ENCODE measurements at regions not wholly inside any gene's neighbourhood (a gene's known extent, or its start where the extent isn't known, plus 50 kb on each side); places are given as distances from the start of the nearest gene placed in this dataset.
A peak's percentile ranks its signal among the peaks of the same experiment; 100 is the strongest.
"Not testable (repeated sequence)": the region's sequence is repeated elsewhere in the genome, so short reads cannot be mapped to it uniquely, and the experiment has no call there.

GRCh38 chr7:28329661-28330363 is 82.5 kb upstream of the CREB5 start:
- DNase-seq (ENCODE audit: low read depth) = peak; percentile 53

GRCh38 chr7:28330384-28331070 is 81.8 kb upstream of the CREB5 start:
- DNase-seq (ENCODE audit: low read depth) = no peak

- DNase-seq (ENCODE audit: low read depth) = no peak
Measured at GRCh38 chr7:28332046-28332445, 80.3 kb upstream of the CREB5 start.

GRCh38 chr7:28333548-28333947 is 78.8 kb upstream of the CREB5 start:
- DNase-seq (ENCODE audit: low read depth) = not testable (repeated sequence)

- no peak for DNase-seq (ENCODE audit: low read depth)
Measured at GRCh38 chr7:28336806-28337205, 75.5 kb upstream of the CREB5 start.

- no peak for DNase-seq (ENCODE audit: low read depth)
Measured at GRCh38 chr7:28338041-28338440, 74.3 kb upstream of the CREB5 start.

GRCh38 chr7:28343462-28343861 is 68.9 kb upstream of the CREB5 start:
- no peak for DNase-seq (ENCODE audit: low read depth)

- no peak for DNase-seq (ENCODE audit: low read depth)
Measured at GRCh38 chr7:28346256-28346655, 66.1 kb upstream of the CREB5 start.

- no peak for DNase-seq (ENCODE audit: low read depth)
Measured at GRCh38 chr7:28346676-28347363, 65.5 kb upstream of the CREB5 start.

- peak; percentile 28 for DNase-seq (ENCODE audit: low read depth)
Measured at GRCh38 chr7:28347475-28348318, 64.6 kb upstream of the CREB5 start.

GRCh38 chr7:28348636-28349035 is 63.7 kb upstream of the CREB5 start:
- DNase-seq (ENCODE audit: low read depth) = no peak

- no peak for DNase-seq (ENCODE audit: low read depth)
Measured at GRCh38 chr7:28349637-28350036, 62.7 kb upstream of the CREB5 start.

GRCh38 chr7:28350662-28351061 is 61.7 kb upstream of the CREB5 start:
- DNase-seq (ENCODE audit: low read depth) = no peak

GRCh38 chr7:28351450-28351849 is 60.9 kb upstream of the CREB5 start:
- DNase-seq (ENCODE audit: low read depth) = no peak

- peak; percentile 100 for DNase-seq (ENCODE audit: low read depth)
Measured at GRCh38 chr7:28354601-28355402, 57.5 kb upstream of the CREB5 start.

GRCh38 chr7:28355635-28356319 is 56.5 kb upstream of the CREB5 start:
- peak; percentile 14 for DNase-seq (ENCODE audit: low read depth)

- DNase-seq (ENCODE audit: low read depth) = no peak
Measured at GRCh38 chr7:28356619-28357018, 55.7 kb upstream of the CREB5 start.

GRCh38 chr7:28358423-28358868 is 53.9 kb upstream of the CREB5 start:
- peak; percentile 100 for DNase-seq (ENCODE audit: low read depth)

GRCh38 chr7:28360739-28361138 is 51.6 kb upstream of the CREB5 start:
- peak; percentile 24 for DNase-seq (ENCODE audit: low read depth)

GRCh38 chr7:28361551-28361950 is 50.8 kb upstream of the CREB5 start:
- DNase-seq (ENCODE audit: low read depth) = no peak
